Gastrocnemius medialis (tissue), 4 donors: ENCODE measurements at regions not wholly inside any gene's neighbourhood (a gene's known extent, or its start where the extent isn't known, plus 50 kb on each side); places are given as distances from the start of the nearest gene placed in this dataset.

ENCODE experiments used
- ATAC-seq, 2 donors: fragments of 150-250 bp; one replicate each; pipeline ENCODE4 v1.9.1; 2016
- DNase-seq, 2 donors: peaks; one replicate each; pipeline ENCODE4 v3.0.0-alpha.2; 2019
- H3K27ac ChIP-seq, 4 donors: fragments of 200-600 bp; sonication (generic); 1 replicate in 1 of 4; 2 replicates in 3 of 4; pipeline ENCODE4 v1.5.1; 2016 to 2018; ENCODE audit warnings: mild to moderate bottlenecking in 2 of 4, moderate library complexity in 1 of 4
- H3K27me3 ChIP-seq, 3 donors: fragments of 200-600 bp; sonication (generic) in 2 of 3; 1 replicate in 1 of 3; 2 replicates in 2 of 3; pipeline versions ENCODE4 v1.5.1 to v1.6.0; 2016 to 2019; ENCODE audit warnings: mild to moderate bottlenecking in 1 of 3, moderate library complexity in 1 of 3
- H3K36me3 ChIP-seq, 2 donors: fragments of 200-600 bp; sonication (generic) in 1 of 2; one replicate each; pipeline ENCODE4 v1.5.1; 2017 to 2018
- H3K4me1 ChIP-seq, 2 donors: fragments of 200-600 bp; sonication (generic) in 1 of 2; one replicate each; pipeline ENCODE4 v1.5.1; 2016 to 2017; ENCODE audit warnings: mild to moderate bottlenecking in 2 of 2
- H3K4me3 ChIP-seq, 4 donors: fragments of 200-600 bp; sonication (generic) in 3 of 4; 1 replicate in 1 of 4; 2 replicates in 3 of 4; pipeline ENCODE4 v1.5.1; 2016 to 2019; ENCODE audit warnings: mild to moderate bottlenecking in 2 of 4
- H3K9me3 ChIP-seq, 3 donors: fragments of 200-600 bp; sonication (generic) in 2 of 3; 1 replicate in 1 of 3; 2 replicates in 2 of 3; pipeline ENCODE4 v1.5.1; 2016 to 2019
- POLR2A ChIP-seq, 2 donors: fragments of 450-650 bp; IDR thresholded peaks; one replicate each; pipeline ENCODE4 v1.6.1; 2017; ENCODE audit warnings: antibody characterized with exemption in 2 of 2, mild to moderate bottlenecking in 2 of 2, moderate library complexity in 2 of 2
- in situ Hi-C, 4 donors: fragments of 200-750 bp; cut with MboI; loops; one replicate each; pipeline versions ENCODE4 v1.15.0 to v1.8.0; 2017; ENCODE audit warnings: low sequenced_read_pairs in 4 of 4
- intact Hi-C: fragments of 100-400 bp; cut with DNase I; formaldehyde crosslinking; loops from one replicate; pipeline ENCODE4 v1.15.1; 2023; ENCODE audit warnings: low total_unique reads
- TF ChIP-seq, protein P1 (sequence below), 5 experiments: fragments of 450-650 bp in 3 of 5; fragments of 200-600 bp in 2 of 5; sonication (generic) in 2 of 5; IDR thresholded peaks in 4 of 5; conservative IDR thresholded peaks in 1 of 5; 1 replicate in 4 of 5; 2 replicates in 1 of 5; pipeline ENCODE4 v1.5.1; 2016 to 2019; ENCODE audit warnings: antibody characterized with exemption in 5 of 5, mild to moderate bottlenecking in 3 of 5, moderate library complexity in 3 of 5

DNA sequence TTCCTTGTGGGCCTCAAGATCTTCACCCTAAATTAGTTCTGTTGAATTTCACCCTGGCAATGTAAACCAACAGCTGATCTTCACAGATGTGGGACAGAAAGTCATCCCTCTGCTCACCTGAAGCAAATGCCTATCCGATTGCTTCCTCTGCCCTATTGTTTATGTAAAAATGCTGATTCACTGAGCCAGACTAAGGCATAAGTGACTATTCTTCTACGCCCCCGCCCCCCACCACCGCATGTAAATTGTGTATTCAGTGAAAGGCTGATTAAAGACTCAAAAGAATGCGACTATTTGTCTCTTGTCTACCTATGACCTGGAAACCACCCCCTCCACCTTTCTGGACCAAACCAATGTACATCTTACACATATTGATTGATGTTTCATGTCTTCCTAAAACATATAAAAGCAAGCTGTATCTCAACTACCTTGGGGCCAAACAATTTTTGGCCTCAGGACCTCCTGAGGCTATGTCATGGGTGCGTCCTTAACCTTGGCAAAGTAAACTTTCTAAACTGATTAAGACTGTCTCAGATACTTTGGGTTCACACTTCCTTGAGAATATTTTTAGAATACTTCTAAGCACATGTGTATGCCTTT, 129.7 kb upstream of the BOD1 start:
- H3K4me1 ChIP-seq, result no peaks in the 10 kb centered on the region
- intact Hi-C loops, result no loop called here
- DNase-seq (no peak), ATAC-seq (no peak)
- no peak overlapping the region for H3K27ac ChIP-seq
- TF ChIP-seq, protein P1, sequence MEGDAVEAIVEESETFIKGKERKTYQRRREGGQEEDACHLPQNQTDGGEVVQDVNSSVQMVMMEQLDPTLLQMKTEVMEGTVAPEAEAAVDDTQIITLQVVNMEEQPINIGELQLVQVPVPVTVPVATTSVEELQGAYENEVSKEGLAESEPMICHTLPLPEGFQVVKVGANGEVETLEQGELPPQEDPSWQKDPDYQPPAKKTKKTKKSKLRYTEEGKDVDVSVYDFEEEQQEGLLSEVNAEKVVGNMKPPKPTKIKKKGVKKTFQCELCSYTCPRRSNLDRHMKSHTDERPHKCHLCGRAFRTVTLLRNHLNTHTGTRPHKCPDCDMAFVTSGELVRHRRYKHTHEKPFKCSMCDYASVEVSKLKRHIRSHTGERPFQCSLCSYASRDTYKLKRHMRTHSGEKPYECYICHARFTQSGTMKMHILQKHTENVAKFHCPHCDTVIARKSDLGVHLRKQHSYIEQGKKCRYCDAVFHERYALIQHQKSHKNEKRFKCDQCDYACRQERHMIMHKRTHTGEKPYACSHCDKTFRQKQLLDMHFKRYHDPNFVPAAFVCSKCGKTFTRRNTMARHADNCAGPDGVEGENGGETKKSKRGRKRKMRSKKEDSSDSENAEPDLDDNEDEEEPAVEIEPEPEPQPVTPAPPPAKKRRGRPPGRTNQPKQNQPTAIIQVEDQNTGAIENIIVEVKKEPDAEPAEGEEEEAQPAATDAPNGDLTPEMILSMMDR (IDR thresholded peaks at IDR 0.05 in 4 of 5, conservative IDR thresholded peaks at IDR 0.05 in 1 of 5), result no peak
- no peak for TF ChIP-seq POLR2A (IDR thresholded peaks at IDR 0.05)
- in situ Hi-C loops, result no loop called here
- no peaks in the 10 kb centered on the region for H3K36me3 ChIP-seq
- H3K9me3 ChIP-seq, result no peaks in the 10 kb centered on the region
- H3K27me3 ChIP-seq, result no peaks in the 10 kb centered on the region
- H3K4me3 ChIP-seq, result no peak overlapping the region

DNA sequence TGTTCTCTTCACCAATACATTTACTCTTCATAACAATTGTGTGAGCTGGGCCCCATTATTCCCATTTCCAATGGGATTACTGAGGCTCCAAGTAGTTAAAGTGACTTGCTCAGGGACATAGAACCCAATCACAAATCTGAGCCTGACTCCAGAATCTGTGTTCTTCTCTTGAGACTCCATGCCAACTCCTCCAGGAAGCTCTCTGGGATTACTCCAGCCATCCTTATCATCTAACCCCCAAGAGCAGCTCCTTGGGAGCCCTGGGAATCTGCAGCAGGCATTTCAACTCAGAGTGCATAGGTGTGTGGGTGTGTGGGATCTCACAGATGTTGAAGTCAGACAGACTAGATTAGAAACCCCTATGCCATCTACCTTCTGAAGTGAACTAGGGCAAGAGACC, 131.4 kb upstream of the BOD1 start:
- no peak for TF ChIP-seq POLR2A (IDR thresholded peaks at IDR 0.05)
- TF ChIP-seq, protein P1 (IDR thresholded peaks at IDR 0.05 in 4 of 5, conservative IDR thresholded peaks at IDR 0.05 in 1 of 5), result no peak
- Histone ChIP-seq H3K27ac (no peak overlapping the region), H3K27me3 (no peaks in the 10 kb centered on the region), H3K9me3 (no peaks in the 10 kb centered on the region), H3K36me3 (no peaks in the 10 kb centered on the region), H3K4me1 (peaks cover 4 to 6% of the 10 kb centered on the region in 2 donors), H3K4me3 (no peak overlapping the region)
- intact Hi-C loops, result no loop called here
- no peak for ATAC-seq
- DNase-seq, result no peak
- in situ Hi-C loops, result no loop called here

DNA sequence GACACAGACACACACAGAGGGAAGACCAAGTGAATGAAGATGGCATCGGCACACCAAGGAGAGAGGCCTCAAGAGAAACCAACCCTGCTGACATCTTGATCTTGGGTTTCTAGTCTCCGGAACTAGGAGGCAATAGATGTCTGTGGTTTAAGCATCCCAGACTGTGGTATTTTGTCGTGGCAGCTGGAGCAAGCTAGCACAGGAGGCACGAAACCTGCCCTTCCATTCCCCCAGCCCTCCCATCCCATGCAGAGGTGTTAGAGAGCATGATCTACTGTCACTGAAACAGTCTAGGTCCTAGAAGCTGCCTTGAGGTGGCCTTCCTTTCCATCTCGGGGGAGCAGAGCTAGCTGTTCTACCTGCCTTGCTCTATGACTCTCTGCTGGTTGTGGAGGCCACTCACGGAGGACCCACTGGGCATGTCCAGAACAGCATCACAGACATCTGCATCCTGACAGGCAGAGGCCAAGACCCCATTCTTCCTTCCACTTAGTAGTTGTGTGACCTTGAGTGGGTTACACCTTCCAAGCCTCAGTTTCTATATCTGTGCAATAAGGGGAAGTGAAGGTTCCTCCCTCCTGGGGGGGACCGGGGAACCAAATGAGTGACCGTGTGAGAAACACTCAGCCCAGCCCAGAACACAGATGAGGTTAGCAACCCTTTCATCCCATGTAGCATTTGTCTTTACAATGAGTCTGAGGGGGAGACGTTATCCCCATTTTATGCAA, 134.3 kb upstream of the BOD1 start:
- Histone ChIP-seq H3K4me1 (peaks cover 29 to 30% of the 10 kb centered on the region in 2 donors), H3K27me3 (no peaks in the 10 kb centered on the region), H3K27ac (no peak overlapping the region), H3K36me3 (no peaks in the 10 kb centered on the region), H3K4me3 (no peak overlapping the region), H3K9me3 (no peaks in the 10 kb centered on the region)
- ATAC-seq (no peak), DNase-seq (no peak)
- intact Hi-C loops, result loop anchor here (5.0 kb wide), 2 partner anchors 133 to 217 kb away; partner anchors contain the start of gene BOD1
- in situ Hi-C loops, result loop anchor here (5.0 to 25.0 kb wide), 4 partner anchors 142 to 288 kb away; no protein-coding TSS in a partner anchor
- TF ChIP-seq, protein P1 (IDR thresholded peaks at IDR 0.05 in 4 of 5, conservative IDR thresholded peaks at IDR 0.05 in 1 of 5), result no peak
- no peak for TF ChIP-seq POLR2A (IDR thresholded peaks at IDR 0.05)

DNA sequence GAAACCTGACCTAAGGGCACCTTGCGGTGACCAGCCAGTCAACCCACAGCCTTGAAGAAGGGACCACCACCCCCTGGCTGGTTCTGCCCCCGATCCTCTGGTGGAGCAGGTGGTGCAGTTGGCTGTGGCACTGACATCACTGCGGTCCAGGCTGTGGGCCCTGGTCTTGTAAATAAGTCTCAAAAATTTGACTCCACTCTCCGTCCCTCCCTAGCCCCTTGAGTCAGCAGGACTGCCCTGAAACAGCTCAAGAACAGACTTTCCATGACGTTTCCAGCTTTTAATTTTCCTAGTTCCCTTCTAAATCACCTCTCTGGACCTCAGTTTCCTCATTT, 134.8 kb upstream of the BOD1 start:
- Histone ChIP-seq H3K4me1 (peaks cover 30 to 34% of the 10 kb centered on the region in 2 donors), H3K27me3 (no peaks in the 10 kb centered on the region), H3K36me3 (no peaks in the 10 kb centered on the region), H3K4me3 (no peak overlapping the region), H3K9me3 (no peaks in the 10 kb centered on the region), H3K27ac (no peak overlapping the region)
- no peak for DNase-seq
- no peak for ATAC-seq
- intact Hi-C loops, result loop anchor here (5.0 kb wide), 2 partner anchors 134 to 216 kb away; partner anchors contain the start of gene BOD1
- TF ChIP-seq, protein P1 (IDR thresholded peaks at IDR 0.05 in 4 of 5, conservative IDR thresholded peaks at IDR 0.05 in 1 of 5), result no peak
- in situ Hi-C loops, result loop anchor here (5.0 to 25.0 kb wide), 4 partner anchors 141 to 289 kb away; no protein-coding TSS in a partner anchor
